HEK293 (cell line): ENCODE measurements at regions not wholly inside any gene's neighbourhood (a gene's known extent, or its start where the extent isn't known, plus 50 kb on each side); places are given as distances from the start of the nearest gene placed in this dataset.

Source experiments
- CTCF ChIP-seq: fragments of 450-650 bp; formaldehyde crosslinking; IDR thresholded peaks from 2 replicates; pipeline ENCODE4 v1.5.1; 2016; ENCODE audit warnings: missing biosample characterization, missing genetic modification characterization
- SP2 ChIP-seq: fragments of 450-650 bp; formaldehyde crosslinking; IDR thresholded peaks from 2 replicates; pipeline ENCODE4 v1.5.1; 2016; ENCODE audit warnings: missing biosample characterization, missing genetic modification characterization
- TCF7L2 ChIP-seq: IDR thresholded peaks from 2 replicates; pipeline ENCODE4 v1.6.1; 2011; ENCODE audit warnings: low read depth, mild to moderate bottlenecking, inconsistent platforms, low read length, moderate library complexity, borderline replicate concordance
- YY1 ChIP-seq: fragments of 450-650 bp; formaldehyde crosslinking; IDR thresholded peaks from 2 replicates; pipeline ENCODE4 v1.5.1; 2018; ENCODE audit warnings: missing biosample characterization, missing genetic modification characterization
- ZBTB1 ChIP-seq: fragments of 450-650 bp; formaldehyde crosslinking; IDR thresholded peaks from 2 replicates; pipeline ENCODE4 v1.5.1; 2016; ENCODE audit warnings: missing biosample characterization, missing genetic modification characterization
- ZBTB21 ChIP-seq: fragments of 450-650 bp; formaldehyde crosslinking; IDR thresholded peaks from 2 replicates; pipeline ENCODE4 v1.5.1; 2017; ENCODE audit warnings: missing biosample characterization, missing genetic modification characterization
- ZBTB7A ChIP-seq: fragments of 450-650 bp; formaldehyde crosslinking; IDR thresholded peaks from 2 replicates; pipeline ENCODE4 v1.5.1; 2016; ENCODE audit warnings: low read depth, missing biosample characterization, missing genetic modification characterization
- ZIC2 ChIP-seq: fragments of 450-650 bp; formaldehyde crosslinking; IDR thresholded peaks from 2 replicates; pipeline ENCODE4 v1.5.1; 2016; ENCODE audit warnings: missing biosample characterization, missing genetic modification characterization
- ZNF239 ChIP-seq: fragments of 450-650 bp; formaldehyde crosslinking; IDR thresholded peaks from 2 replicates; pipeline ENCODE4 v1.5.1; 2016; ENCODE audit warnings: missing biosample characterization, missing genetic modification characterization
- ZNF274 ChIP-seq, 2 experiments: fragments of 200-500 bp in 1 of 2; fragments of 450-650 bp in 1 of 2; sonication (Bioruptor generic) in 1 of 2; formaldehyde crosslinking in 1 of 2; IDR thresholded peaks; 2 replicates each; pipeline versions ENCODE4 v1.5.1 to v1.6.1; 2014 to 2016; ENCODE audit warnings: borderline replicate concordance in 1 of 2, inconsistent platforms in 1 of 2, low read length in 1 of 2, missing biosample characterization in 1 of 2, missing genetic modification characterization in 1 of 2
- ZNF510 ChIP-seq: fragments of 450-650 bp; formaldehyde crosslinking; IDR thresholded peaks from 2 replicates; pipeline ENCODE4 v1.5.1; 2018; ENCODE audit warnings: mild to moderate bottlenecking, missing genetic modification characterization, missing biosample characterization; ENCODE audit not compliant: insufficient replicate concordance
- ZNF514 ChIP-seq: fragments of 450-650 bp; formaldehyde crosslinking; IDR thresholded peaks from 2 replicates; pipeline ENCODE4 v1.5.1; 2016; ENCODE audit warnings: missing biosample characterization, missing genetic modification characterization
- ZNF629 ChIP-seq: fragments of 450-650 bp; formaldehyde crosslinking; IDR thresholded peaks from 2 replicates; pipeline ENCODE4 v1.5.1; 2017; ENCODE audit warnings: missing biosample characterization, missing genetic modification characterization
- ZSCAN23 ChIP-seq: fragments of 450-650 bp; formaldehyde crosslinking; IDR thresholded peaks from 2 replicates; pipeline ENCODE4 v1.5.1; 2016; ENCODE audit warnings: missing biosample characterization, missing genetic modification characterization

- TF ChIP-seq ZIC2, result no peak
- no peak for TF ChIP-seq CTCF (tag by site-specific recombination)
- TF ChIP-seq ZNF629, result no peak
- no peak for TF ChIP-seq ZBTB21 (tag by site-specific recombination)
- no peak for TF ChIP-seq ZNF239 (tag by site-specific recombination)
- no peak for TF ChIP-seq ZNF514
- no peak for TF ChIP-seq YY1 (tag by site-specific recombination)
- no peak for TF ChIP-seq ZNF510 (tag by site-specific recombination)
- no peak for TF ChIP-seq ZBTB1
- no peak for TF ChIP-seq TCF7L2
- TF ChIP-seq ZNF274 (IDR thresholded peaks at IDR 0.05; ENCODE audit: low read length), result no peak
- no peak for TF ChIP-seq ZNF274 (tag by site-specific recombination; IDR thresholded peaks at IDR 0.05; ENCODE audit: borderline replicate concordance)
- TF ChIP-seq ZBTB7A (tag by site-specific recombination), result no peak
- no peak for TF ChIP-seq ZSCAN23 (tag by site-specific recombination)
- TF ChIP-seq SP2 (tag by site-specific recombination), result no peak
These were observed 174.9 kb upstream of the RPL38 start for GRCh38 chr17:74028354-74029116.
